Rectal smooth muscle tissue (tissue), 1 donor: ENCODE measurements at regions not wholly inside any gene's neighbourhood (a gene's known extent, or its start where the extent isn't known, plus 50 kb on each side); places are given as distances from the start of the nearest gene placed in this dataset.

ENCODE experiments used
- H3K27ac ChIP-seq: one replicate; pipeline ENCODE4 v1.7.0; 2013; ENCODE audit warnings: low read depth, low read length, inconsistent platforms
- H3K27me3 ChIP-seq: one replicate; pipeline ENCODE4 v1.7.0; 2013; ENCODE audit warnings: low read length; ENCODE audit not compliant: control insufficient read depth, insufficient read depth
- H3K36me3 ChIP-seq: one replicate; pipeline ENCODE4 v1.7.0; 2013; ENCODE audit warnings: low read length; ENCODE audit not compliant: control insufficient read depth, insufficient read depth
- H3K4me1 ChIP-seq: one replicate; pipeline ENCODE4 v1.7.0; 2013; ENCODE audit warnings: low read length; ENCODE audit not compliant: control insufficient read depth, insufficient read depth
- H3K4me3 ChIP-seq: one replicate; pipeline ENCODE4 v1.7.0; 2013; ENCODE audit warnings: low read length
- H3K9ac ChIP-seq: one replicate; pipeline ENCODE4 v1.7.0; 2013; ENCODE audit warnings: low read length

DNA sequence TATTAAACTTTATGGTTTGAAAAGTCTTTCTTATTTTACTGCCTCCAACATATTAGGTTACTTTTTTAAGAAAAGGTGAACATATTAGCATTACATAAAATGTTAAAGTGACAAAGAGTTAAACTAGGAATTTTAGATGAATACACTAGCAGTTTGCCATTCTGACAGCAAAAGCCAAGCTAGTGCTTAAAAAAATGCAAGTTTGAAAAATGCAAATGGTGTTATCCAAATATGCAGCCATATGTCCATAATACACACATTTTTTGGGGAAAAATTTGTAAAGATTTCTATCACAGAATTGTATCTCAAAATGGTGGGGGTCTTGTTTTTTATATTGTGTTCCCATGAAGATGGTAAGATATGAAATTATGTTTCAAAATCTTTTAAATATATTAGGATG is 466.1 kb downstream of the FOXG1 start:
- no peak overlapping the region for H3K4me3 ChIP-seq
- H3K27me3 ChIP-seq = no peaks in the 10 kb centered on the region
- no peak overlapping the region for H3K9ac ChIP-seq
- no peak overlapping the region for H3K27ac ChIP-seq
- no peaks in the 10 kb centered on the region for H3K4me1 ChIP-seq
- H3K36me3 ChIP-seq = no peaks in the 10 kb centered on the region

GRCh38 chr14:29233188-29233587 is 466.6 kb downstream of the FOXG1 start:
- H3K4me3 ChIP-seq = no peak overlapping the region
- no peak overlapping the region for H3K27ac ChIP-seq
- no peaks in the 10 kb centered on the region for H3K36me3 ChIP-seq
- no peaks in the 10 kb centered on the region for H3K4me1 ChIP-seq
- no peak overlapping the region for H3K9ac ChIP-seq
- H3K27me3 ChIP-seq = no peaks in the 10 kb centered on the region

DNA sequence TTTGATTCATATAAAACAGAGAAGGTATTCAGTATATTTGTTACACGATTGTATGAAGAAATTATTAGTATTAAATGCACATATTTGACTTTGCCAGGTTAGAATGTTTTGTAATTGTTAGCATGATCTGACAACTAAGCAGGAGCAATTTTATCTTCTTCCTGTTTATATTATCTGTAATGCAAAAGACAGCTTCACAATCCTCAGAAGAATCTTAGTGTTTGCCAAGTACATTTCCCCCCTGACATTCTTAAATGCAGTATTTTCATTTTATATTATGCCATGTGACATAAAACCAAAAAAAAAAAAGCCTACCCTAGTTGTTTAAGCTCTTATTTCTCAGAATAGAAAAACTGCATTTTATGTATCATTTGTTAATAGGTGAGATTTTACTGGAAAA is 469.4 kb downstream of the FOXG1 start:
- H3K4me3 ChIP-seq = no peak overlapping the region
- H3K27me3 ChIP-seq = no peaks in the 10 kb centered on the region
- H3K4me1 ChIP-seq = no peaks in the 10 kb centered on the region
- no peaks in the 10 kb centered on the region for H3K36me3 ChIP-seq
- no peak overlapping the region for H3K9ac ChIP-seq
- H3K27ac ChIP-seq = no peak overlapping the region

DNA sequence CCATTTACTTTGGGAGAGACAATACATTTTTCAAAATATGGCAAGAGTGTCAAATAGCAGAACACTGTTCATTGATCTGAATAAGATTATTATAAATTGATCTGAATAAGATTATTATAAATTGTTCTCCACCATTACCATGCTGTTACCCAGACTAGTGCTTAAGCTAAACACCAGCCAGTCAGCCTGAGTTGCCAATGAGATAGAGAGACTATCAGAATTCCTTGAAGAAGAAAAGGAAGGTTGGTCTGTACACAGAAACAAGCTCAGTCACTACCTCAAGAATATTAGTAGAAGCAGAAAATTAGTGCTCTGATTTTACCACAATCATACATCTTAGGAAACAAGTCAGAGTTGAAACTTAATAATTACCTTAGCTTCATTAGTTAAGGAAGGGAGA is 469.8 kb downstream of the FOXG1 start:
- Histone ChIP-seq H3K27ac (no peak overlapping the region), H3K4me3 (no peak overlapping the region), H3K9ac (no peak overlapping the region), H3K27me3 (no peaks in the 10 kb centered on the region), H3K36me3 (no peaks in the 10 kb centered on the region), H3K4me1 (no peaks in the 10 kb centered on the region)

GRCh38 chr14:29236848-29237247 is 470.3 kb downstream of the FOXG1 start:
- no peak overlapping the region for H3K4me3 ChIP-seq
- H3K27me3 ChIP-seq = no peaks in the 10 kb centered on the region
- H3K9ac ChIP-seq = no peak overlapping the region
- H3K36me3 ChIP-seq = no peaks in the 10 kb centered on the region
- no peaks in the 10 kb centered on the region for H3K4me1 ChIP-seq
- no peak overlapping the region for H3K27ac ChIP-seq

DNA sequence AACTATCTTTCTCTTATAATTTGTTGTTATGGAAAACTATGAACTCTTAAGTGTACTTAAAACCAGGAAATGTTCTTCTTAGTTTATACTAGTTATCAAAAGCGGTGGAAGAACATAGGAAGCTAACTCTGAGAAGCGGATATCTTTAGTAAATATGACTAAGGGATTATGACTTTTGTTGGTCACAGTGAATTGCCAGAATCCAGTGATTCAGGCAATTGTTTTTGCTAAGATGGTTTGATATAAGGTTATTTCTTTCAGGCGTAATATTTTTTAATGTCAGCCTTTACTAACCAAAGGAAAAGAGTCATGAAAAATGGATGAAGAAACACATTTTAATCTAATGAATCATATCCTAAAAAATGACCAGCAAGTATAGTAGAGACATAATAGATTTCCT is 473.5 kb downstream of the FOXG1 start:
- Histone ChIP-seq H3K9ac (no peak overlapping the region), H3K4me3 (no peak overlapping the region), H3K36me3 (no peaks in the 10 kb centered on the region), H3K27ac (no peak overlapping the region), H3K4me1 (no peaks in the 10 kb centered on the region), H3K27me3 (no peaks in the 10 kb centered on the region)

GRCh38 chr14:29242755-29243754 is 476.5 kb downstream of the FOXG1 start:
- no peak overlapping the region for H3K9ac ChIP-seq
- no peak overlapping the region for H3K27ac ChIP-seq
- H3K4me1 ChIP-seq = no peaks in the 10 kb centered on the region
- no peak overlapping the region for H3K4me3 ChIP-seq
- H3K36me3 ChIP-seq = no peaks in the 10 kb centered on the region
- no peaks in the 10 kb centered on the region for H3K27me3 ChIP-seq

DNA sequence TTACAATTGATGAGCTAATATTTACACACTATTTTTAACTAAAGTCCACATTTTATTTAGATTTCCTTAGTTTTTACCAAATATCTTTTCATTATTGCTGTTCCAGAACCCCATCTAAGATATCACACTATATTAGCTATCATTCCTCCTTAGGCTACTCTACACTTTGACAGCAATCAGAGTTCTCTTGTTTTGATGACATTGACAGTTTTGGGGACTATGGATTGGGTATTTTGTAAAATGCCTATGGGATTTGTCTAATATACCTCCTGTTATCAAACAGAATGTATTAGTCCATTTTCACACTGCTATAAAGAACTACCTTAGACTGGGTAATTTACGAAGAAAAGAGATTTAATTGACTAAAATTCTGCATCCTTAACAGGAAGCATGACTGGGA is 489.1 kb downstream of the FOXG1 start:
- no peaks in the 10 kb centered on the region for H3K27me3 ChIP-seq
- no peak overlapping the region for H3K9ac ChIP-seq
- H3K27ac ChIP-seq = no peak overlapping the region
- no peak overlapping the region for H3K4me3 ChIP-seq
- H3K4me1 ChIP-seq = no peaks in the 10 kb centered on the region
- no peaks in the 10 kb centered on the region for H3K36me3 ChIP-seq

DNA sequence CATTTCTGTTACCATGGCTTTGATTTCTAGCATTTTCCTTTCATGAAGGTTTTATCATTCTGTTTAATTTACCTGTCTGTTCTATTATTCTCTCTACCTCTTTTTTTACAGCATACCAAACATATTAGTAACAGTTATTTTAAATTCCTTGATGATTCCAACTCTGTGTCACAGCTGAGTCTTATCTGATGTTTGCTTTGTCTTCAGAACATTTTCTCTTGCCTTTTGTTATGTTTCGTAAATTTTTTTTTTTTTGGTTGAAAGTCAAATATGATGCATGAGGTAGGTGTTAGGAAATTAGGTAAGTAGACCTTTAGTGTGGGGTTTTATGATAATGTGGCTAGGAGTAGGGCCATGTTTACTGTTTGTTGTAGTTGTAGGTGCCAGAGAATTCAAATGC is 496.4 kb downstream of the FOXG1 start:
- Histone ChIP-seq H3K9ac (no peak overlapping the region), H3K27ac (no peak overlapping the region), H3K27me3 (no peaks in the 10 kb centered on the region), H3K4me1 (no peaks in the 10 kb centered on the region), H3K36me3 (no peaks in the 10 kb centered on the region), H3K4me3 (no peak overlapping the region)

- no peaks in the 10 kb centered on the region for H3K27me3 ChIP-seq
- H3K9ac ChIP-seq = no peak overlapping the region
- H3K27ac ChIP-seq = peak overlapping the region; percentile 40
- H3K36me3 ChIP-seq = no peaks in the 10 kb centered on the region
- no peak overlapping the region for H3K4me3 ChIP-seq
- no peaks in the 10 kb centered on the region for H3K4me1 ChIP-seq
Measured at GRCh38 chr14:29264865-29265264, 498.3 kb downstream of the FOXG1 start.

DNA sequence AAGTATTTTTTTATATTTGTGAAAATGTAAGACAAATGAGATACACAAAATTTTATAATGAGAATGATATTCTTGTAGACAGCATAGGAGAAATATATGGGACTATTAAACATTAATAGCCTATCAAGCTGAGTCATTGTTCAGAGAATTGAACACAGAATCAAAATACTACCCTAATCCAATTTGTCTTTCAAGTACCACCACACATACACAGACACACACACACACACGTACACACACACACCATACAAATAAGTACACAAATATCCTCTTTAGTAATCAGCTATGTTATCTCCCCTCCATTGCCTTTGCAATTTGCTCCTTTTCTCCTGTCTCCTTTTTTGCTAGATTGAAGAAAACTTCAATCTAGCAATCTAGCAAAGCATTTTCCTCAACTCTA is 499.3 kb downstream of the FOXG1 start:
- no peak overlapping the region for H3K4me3 ChIP-seq
- H3K4me1 ChIP-seq = no peaks in the 10 kb centered on the region
- H3K9ac ChIP-seq = no peak overlapping the region
- no peaks in the 10 kb centered on the region for H3K36me3 ChIP-seq
- no peaks in the 10 kb centered on the region for H3K27me3 ChIP-seq
- H3K27ac ChIP-seq = no peak overlapping the region

DNA sequence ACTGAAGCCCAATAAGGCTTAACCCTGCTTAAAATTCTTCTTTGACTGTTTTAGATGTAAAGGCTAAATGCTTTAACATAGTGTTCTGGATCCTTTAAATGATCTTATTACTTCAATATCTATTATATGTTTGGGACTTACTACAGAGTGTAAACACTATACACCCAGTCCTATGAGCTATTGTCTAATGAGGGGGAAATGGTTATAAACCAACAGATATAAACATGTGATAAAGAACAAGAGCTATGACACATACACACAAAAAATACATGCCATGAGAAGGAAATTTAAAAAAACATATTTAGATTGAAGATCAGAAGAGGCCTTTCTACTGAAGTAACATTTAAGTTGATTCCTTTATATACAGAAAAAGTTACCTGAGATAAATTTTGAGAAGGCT is 505.1 kb downstream of the FOXG1 start:
- no peak overlapping the region for H3K4me3 ChIP-seq
- no peaks in the 10 kb centered on the region for H3K27me3 ChIP-seq
- no peaks in the 10 kb centered on the region for H3K4me1 ChIP-seq
- no peaks in the 10 kb centered on the region for H3K36me3 ChIP-seq
- H3K27ac ChIP-seq = no peak overlapping the region
- no peak overlapping the region for H3K9ac ChIP-seq

DNA sequence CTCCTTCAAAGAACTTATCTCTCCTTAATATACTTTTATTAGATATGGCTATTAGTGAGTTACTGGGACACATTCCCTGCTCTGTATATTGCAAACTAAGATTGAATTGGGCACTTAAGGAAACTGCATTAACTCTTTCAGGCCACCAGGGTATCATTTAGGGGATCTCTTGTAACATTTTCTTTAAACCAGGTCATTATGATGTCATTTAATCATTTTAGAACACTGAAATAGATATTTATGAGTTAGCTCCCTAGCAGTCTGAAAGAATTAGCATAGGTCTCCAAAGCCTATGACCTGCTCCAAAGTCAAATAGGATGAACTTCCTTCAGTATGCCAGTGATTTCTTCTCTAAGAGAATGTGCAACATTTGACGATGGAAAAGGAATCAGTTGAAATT is 506.9 kb downstream of the FOXG1 start:
- no peak overlapping the region for H3K9ac ChIP-seq
- no peaks in the 10 kb centered on the region for H3K36me3 ChIP-seq
- H3K27me3 ChIP-seq = no peaks in the 10 kb centered on the region
- H3K27ac ChIP-seq = no peak overlapping the region
- no peak overlapping the region for H3K4me3 ChIP-seq
- H3K4me1 ChIP-seq = no peaks in the 10 kb centered on the region
